K562 (cell line): ENCODE measurements at regions not wholly inside any gene's neighbourhood (a gene's known extent, or its start where the extent isn't known, plus 50 kb on each side); places are given as distances from the start of the nearest gene placed in this dataset.

ENCODE experiments used
- ARHGAP35 ChIP-seq: fragments of 450-650 bp; IDR thresholded peaks from 2 replicates; pipeline ENCODE4 v1.6.1; 2018; ENCODE audit not compliant: partially characterized antibody
- ARNT ChIP-seq, 2 experiments: fragments of 450-650 bp; IDR thresholded peaks; 2 replicates each; pipeline ENCODE4 v1.6.1; 2016; ENCODE audit warnings: mild to moderate bottlenecking in 1 of 2
- CBFA2T3 ChIP-seq: fragments of 450-650 bp; IDR thresholded peaks from 2 replicates; pipeline ENCODE4 v1.6.1; 2017
- CSDE1 ChIP-seq, 2 experiments: fragments of 450-650 bp; IDR thresholded peaks; 2 replicates each; pipeline ENCODE4 v1.6.1; 2016; ENCODE audit warnings: mild to moderate bottlenecking in 1 of 2
- FOXJ2 ChIP-seq: fragments of 200-800 bp; sonication (Bioruptor generic); IDR thresholded peaks from 2 replicates; pipeline ENCODE4 v1.6.1; 2016; ENCODE audit warnings: missing genetic modification characterization, missing compliant biosample characterization
- GABPB2 ChIP-seq: fragments of 250-450 bp; sonication (Bioruptor Pico); conservative IDR thresholded peaks from 2 replicates; pipeline ENCODE4 v1.5.1; 2021; ENCODE audit warnings: mild to moderate bottlenecking
- MBD2 ChIP-seq: sonication (generic); IDR thresholded peaks from 2 replicates; pipeline ENCODE4 v1.6.1; 2016; ENCODE audit warnings: low read depth, borderline replicate concordance
- NFYB ChIP-seq: IDR thresholded peaks from 2 replicates; pipeline ENCODE4 v1.6.1; 2011; ENCODE audit warnings: mild to moderate bottlenecking, moderate library complexity; ENCODE audit not compliant: insufficient read length; ENCODE audit errors: extremely low read depth
- SMAD3 ChIP-seq: fragments of 450-650 bp; formaldehyde crosslinking; conservative IDR thresholded peaks from 2 replicates; pipeline ENCODE4 v1.4.0; 2020; ENCODE audit warnings: mild to moderate bottlenecking
- SPI1 ChIP-seq: IDR thresholded peaks from 2 replicates; pipeline ENCODE4 v1.6.1; 2011; ENCODE audit warnings: low read depth, low read length, control low read depth, borderline replicate concordance
- SUPT5H ChIP-seq: fragments of 450-650 bp; IDR thresholded peaks from 2 replicates; pipeline ENCODE4 v1.6.1; 2016
- TAL1 ChIP-seq: fragments of 450-650 bp; IDR thresholded peaks from 2 replicates; pipeline ENCODE4 v1.6.1; 2016; ENCODE audit warnings: mild to moderate bottlenecking
- ZC3H4 ChIP-seq: sonication (generic); formaldehyde crosslinking; IDR thresholded peaks from 2 replicates; pipeline ENCODE4 v1.9.0; 2021; ENCODE audit warnings: missing genetic modification reagents, borderline replicate concordance
- ZSCAN29 ChIP-seq: fragments of 450-650 bp; IDR thresholded peaks from 2 replicates; pipeline ENCODE4 v1.6.1; 2017
- TF ChIP-seq, protein P1 (sequence below): sonication (generic); formaldehyde crosslinking; IDR thresholded peaks from 2 replicates; pipeline ENCODE4 v1.8.0; 2023; ENCODE audit warnings: mild to moderate bottlenecking, missing genetic modification reagents
- TF ChIP-seq, protein P2 (sequence below): fragments of 450-650 bp; formaldehyde crosslinking; IDR thresholded peaks from 2 replicates; pipeline ENCODE4 v1.4.0; 2020; ENCODE audit warnings: mild to moderate bottlenecking, moderate library complexity
- TF ChIP-seq, protein P3 (sequence below), 2 experiments: fragments of 450-650 bp in 1 of 2; sonication (generic) in 1 of 2; formaldehyde crosslinking in 1 of 2; IDR thresholded peaks in 1 of 2; conservative IDR thresholded peaks in 1 of 2; 2 replicates each; pipeline versions ENCODE4 v1.6.1 to v1.8.1; 2016 to 2023; ENCODE audit warnings: mild to moderate bottlenecking in 2 of 2, moderate library complexity in 2 of 2, inconsistent platforms in 1 of 2, missing genetic modification reagents in 1 of 2
- TF ChIP-seq, protein P4 (sequence below): fragments of 450-650 bp; formaldehyde crosslinking; IDR thresholded peaks from 2 replicates; pipeline ENCODE4 v1.4.0; 2020; ENCODE audit warnings: mild to moderate bottlenecking, mixed read lengths
- TF ChIP-seq, protein P5 (sequence below): sonication (generic); formaldehyde crosslinking; IDR thresholded peaks from 2 replicates; pipeline ENCODE4 v1.8.0; 2022; ENCODE audit warnings: mild to moderate bottlenecking, low read depth, missing genetic modification reagents
- TF ChIP-seq, protein P6 (sequence below): fragments of 250-450 bp; sonication (Bioruptor Pico); IDR thresholded peaks from 2 replicates; pipeline ENCODE4 v1.9.0; 2021; ENCODE audit warnings: mild to moderate bottlenecking

DNA sequence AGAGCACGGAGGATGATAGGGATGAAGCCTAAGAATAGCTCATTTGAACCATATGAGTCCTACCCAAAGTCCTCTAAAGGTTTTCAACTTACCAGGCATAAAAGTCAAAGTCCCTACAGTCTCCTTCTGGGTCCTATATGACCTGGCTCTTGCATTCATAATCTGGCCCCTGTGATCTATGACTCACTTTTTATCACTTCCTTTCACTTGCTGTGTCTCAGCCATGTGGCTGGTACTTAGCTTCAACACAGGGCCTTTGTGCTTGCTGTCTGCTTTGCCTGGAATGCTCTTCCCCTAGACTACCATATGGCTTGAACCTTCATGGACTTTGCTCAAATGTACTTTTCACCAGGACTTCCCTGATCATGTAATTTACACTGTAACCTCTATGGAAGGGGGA lies 137.6 kb upstream of the TMTC1 start (continued):
- TF ChIP-seq, protein P1, sequence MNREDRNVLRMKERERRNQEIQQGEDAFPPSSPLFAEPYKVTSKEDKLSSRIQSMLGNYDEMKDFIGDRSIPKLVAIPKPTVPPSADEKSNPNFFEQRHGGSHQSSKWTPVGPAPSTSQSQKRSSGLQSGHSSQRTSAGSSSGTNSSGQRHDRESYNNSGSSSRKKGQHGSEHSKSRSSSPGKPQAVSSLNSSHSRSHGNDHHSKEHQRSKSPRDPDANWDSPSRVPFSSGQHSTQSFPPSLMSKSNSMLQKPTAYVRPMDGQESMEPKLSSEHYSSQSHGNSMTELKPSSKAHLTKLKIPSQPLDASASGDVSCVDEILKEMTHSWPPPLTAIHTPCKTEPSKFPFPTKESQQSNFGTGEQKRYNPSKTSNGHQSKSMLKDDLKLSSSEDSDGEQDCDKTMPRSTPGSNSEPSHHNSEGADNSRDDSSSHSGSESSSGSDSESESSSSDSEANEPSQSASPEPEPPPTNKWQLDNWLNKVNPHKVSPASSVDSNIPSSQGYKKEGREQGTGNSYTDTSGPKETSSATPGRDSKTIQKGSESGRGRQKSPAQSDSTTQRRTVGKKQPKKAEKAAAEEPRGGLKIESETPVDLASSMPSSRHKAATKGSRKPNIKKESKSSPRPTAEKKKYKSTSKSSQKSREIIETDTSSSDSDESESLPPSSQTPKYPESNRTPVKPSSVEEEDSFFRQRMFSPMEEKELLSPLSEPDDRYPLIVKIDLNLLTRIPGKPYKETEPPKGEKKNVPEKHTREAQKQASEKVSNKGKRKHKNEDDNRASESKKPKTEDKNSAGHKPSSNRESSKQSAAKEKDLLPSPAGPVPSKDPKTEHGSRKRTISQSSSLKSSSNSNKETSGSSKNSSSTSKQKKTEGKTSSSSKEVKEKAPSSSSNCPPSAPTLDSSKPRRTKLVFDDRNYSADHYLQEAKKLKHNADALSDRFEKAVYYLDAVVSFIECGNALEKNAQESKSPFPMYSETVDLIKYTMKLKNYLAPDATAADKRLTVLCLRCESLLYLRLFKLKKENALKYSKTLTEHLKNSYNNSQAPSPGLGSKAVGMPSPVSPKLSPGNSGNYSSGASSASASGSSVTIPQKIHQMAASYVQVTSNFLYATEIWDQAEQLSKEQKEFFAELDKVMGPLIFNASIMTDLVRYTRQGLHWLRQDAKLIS, result no peak
- TF ChIP-seq GABPB2 (CRISPR knock-in tag) (no peak), CBFA2T3 (peak; percentile 17; the same call in 1 of the 2 replicates), ZC3H4 (no peak), FOXJ2 (tag) (no peak), TAL1 (peak; percentile 16; the same call in 1 of the 2 replicates), MBD2 (no peak), SPI1 (no peak), ZSCAN29 (no peak), ARNT (IDR thresholded peaks at IDR 0.05) (no peak), NFYB (no peak), SMAD3 (CRISPR knock-in tag) (no peak), ARHGAP35 (no peak), CSDE1 (IDR thresholded peaks at IDR 0.05) (no peak), SUPT5H (no peak)
- TF ChIP-seq, protein P2, sequence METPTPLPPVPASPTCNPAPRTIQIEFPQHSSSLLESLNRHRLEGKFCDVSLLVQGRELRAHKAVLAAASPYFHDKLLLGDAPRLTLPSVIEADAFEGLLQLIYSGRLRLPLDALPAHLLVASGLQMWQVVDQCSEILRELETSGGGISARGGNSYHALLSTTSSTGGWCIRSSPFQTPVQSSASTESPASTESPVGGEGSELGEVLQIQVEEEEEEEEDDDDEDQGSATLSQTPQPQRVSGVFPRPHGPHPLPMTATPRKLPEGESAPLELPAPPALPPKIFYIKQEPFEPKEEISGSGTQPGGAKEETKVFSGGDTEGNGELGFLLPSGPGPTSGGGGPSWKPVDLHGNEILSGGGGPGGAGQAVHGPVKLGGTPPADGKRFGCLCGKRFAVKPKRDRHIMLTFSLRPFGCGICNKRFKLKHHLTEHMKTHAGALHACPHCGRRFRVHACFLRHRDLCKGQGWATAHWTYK (CRISPR knock-in tag), result no peak
- TF ChIP-seq, protein P3, sequence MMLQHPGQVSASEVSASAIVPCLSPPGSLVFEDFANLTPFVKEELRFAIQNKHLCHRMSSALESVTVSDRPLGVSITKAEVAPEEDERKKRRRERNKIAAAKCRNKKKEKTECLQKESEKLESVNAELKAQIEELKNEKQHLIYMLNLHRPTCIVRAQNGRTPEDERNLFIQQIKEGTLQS (IDR thresholded peaks at IDR 0.05), result peak; percentile 34; the same call in 1 of the 2 replicates
- TF ChIP-seq, protein P3 (CRISPR knock-in tag; conservative IDR thresholded peaks at IDR 0.05), result no peak
- TF ChIP-seq, protein P4, sequence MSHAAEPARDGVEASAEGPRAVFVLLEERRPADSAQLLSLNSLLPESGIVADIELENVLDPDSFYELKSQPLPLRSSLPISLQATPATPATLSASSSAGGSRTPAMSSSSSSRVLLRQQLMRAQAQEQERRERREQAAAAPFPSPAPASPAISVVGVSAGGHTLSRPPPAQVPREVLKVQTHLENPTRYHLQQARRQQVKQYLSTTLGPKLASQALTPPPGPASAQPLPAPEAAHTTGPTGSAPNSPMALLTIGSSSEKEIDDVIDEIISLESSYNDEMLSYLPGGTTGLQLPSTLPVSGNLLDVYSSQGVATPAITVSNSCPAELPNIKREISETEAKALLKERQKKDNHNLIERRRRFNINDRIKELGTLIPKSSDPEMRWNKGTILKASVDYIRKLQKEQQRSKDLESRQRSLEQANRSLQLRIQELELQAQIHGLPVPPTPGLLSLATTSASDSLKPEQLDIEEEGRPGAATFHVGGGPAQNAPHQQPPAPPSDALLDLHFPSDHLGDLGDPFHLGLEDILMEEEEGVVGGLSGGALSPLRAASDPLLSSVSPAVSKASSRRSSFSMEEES (CRISPR knock-in tag), result no peak
- TF ChIP-seq, protein P5, sequence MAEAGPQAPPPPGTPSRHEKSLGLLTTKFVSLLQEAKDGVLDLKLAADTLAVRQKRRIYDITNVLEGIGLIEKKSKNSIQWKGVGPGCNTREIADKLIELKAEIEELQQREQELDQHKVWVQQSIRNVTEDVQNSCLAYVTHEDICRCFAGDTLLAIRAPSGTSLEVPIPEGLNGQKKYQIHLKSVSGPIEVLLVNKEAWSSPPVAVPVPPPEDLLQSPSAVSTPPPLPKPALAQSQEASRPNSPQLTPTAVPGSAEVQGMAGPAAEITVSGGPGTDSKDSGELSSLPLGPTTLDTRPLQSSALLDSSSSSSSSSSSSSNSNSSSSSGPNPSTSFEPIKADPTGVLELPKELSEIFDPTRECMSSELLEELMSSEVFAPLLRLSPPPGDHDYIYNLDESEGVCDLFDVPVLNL, result no peak
- TF ChIP-seq, protein P6, sequence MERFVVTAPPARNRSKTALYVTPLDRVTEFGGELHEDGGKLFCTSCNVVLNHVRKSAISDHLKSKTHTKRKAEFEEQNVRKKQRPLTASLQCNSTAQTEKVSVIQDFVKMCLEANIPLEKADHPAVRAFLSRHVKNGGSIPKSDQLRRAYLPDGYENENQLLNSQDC (CRISPR knock-in tag), result no peak
